GM23248 (cell line): ENCODE measurements at regions not wholly inside any gene's neighbourhood (a gene's known extent, or its start where the extent isn't known, plus 50 kb on each side); places are given as distances from the start of the nearest gene placed in this dataset.

Source experiments
- EZH2 ChIP-seq: fragments of 200-600 bp; sonication (generic); IDR thresholded peaks from 2 replicates; pipeline ENCODE4 v1.6.1; 2018; ENCODE audit warnings: antibody characterized with exemption, mild to moderate bottlenecking; ENCODE audit not compliant: insufficient read depth, poor library complexity, severe bottlenecking
- EZH2phosphoT487 ChIP-seq: fragments of 200-600 bp; sonication (generic); IDR thresholded peaks from 2 replicates; pipeline ENCODE4 v1.6.1; 2018; ENCODE audit warnings: antibody characterized with exemption, moderate library complexity, mild to moderate bottlenecking, low read depth; ENCODE audit not compliant: insufficient read depth

DNA sequence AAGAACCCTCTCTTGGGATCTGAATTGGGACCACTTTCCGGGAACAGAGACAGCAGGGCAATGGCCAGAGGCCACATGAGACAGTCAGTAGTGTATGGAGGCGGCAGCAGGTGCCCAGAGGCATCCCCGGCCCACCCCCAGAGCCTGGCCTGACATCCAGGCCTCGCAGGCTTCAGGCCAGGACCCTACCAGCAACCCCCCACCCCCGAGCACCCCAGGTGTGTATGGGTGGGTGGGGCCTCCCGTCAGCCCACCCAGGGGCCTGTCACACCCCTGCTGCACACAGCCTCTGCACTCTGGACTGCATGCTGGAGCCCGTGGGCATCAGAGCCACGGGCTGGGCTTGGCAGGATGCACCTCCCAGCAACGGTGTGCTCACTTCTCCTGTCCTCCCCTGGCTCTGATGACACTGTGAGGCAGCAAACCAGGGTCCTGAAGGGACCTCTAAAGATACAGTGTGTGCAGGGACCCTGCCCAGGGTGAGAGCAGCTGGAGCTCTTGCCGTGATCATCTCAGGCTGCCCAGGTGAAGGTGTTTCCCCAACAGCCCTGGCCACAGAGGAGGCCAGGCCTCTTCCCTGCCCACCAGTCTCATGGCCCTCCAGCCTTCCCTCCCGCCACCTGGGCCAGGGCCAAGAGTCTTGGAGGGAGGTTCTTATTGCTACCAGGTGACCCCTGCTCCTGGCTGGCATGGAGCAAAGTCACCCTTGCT, 88.8 kb upstream of the SEPTIN5 start:
- TF ChIP-seq EZH2phosphoT487 (no peak), EZH2 (no peak)
